ENCODE measurements at regions not wholly inside any gene's neighbourhood (a gene's known extent, or its start where the extent isn't known, plus 50 kb on each side); places are given as distances from the start of the nearest gene placed in this dataset.

GRCh38 chr17:79444198-79444597 lies 166.7 kb downstream of the RBFOX3 start:
- Histone ChIP-seq H3K4me3 (ENCODE audit: low read length) (no peak overlapping the region), H4K20me1 (ENCODE audit: insufficient read depth) (no peaks in the 10 kb centered on the region), H3K27ac (ENCODE audit: low read length) (no peak overlapping the region), H3K9ac (ENCODE audit: low read length) (no peak overlapping the region), H3K36me3 (ENCODE audit: insufficient read depth, low read length) (no peaks in the 10 kb centered on the region), H3K9me2 (ENCODE audit: insufficient read depth, low read length) (no peaks in the 10 kb centered on the region), H3F3A (ENCODE audit: insufficient read depth, low read length, poor library complexity, severe bottlenecking) (no peaks in the 10 kb centered on the region), H2AFZ (ENCODE audit: low read depth, low read length) (no peak overlapping the region), H3K79me2 (replicated peaks; ENCODE audit: insufficient read depth, low read length) (no peaks in the 10 kb centered on the region), H3K4me2 (ENCODE audit: low read length) (no peak overlapping the region), H3K27me3 (ENCODE audit: insufficient read depth, low read depth, low read length) (no peaks in the 10 kb centered on the region), H3K9me3 (ENCODE audit: low read length) (no peaks in the 10 kb centered on the region)
- TF ChIP-seq CTCF (IDR thresholded peaks at IDR 0.05; ENCODE audit: poor library complexity, severe bottlenecking) (no peak), MXI1 (conservative IDR thresholded peaks at IDR 0.05; ENCODE audit: poor library complexity, severe bottlenecking) (no peak), RAD21 (conservative IDR thresholded peaks at IDR 0.05) (no peak), EZH2 (IDR thresholded peaks at IDR 0.05; ENCODE audit: borderline replicate concordance, insufficient read depth, low read length, poor library complexity, severe bottlenecking) (no peak), TAF1 (IDR thresholded peaks at IDR 0.05; ENCODE audit: low read depth) (no peak), REST (IDR thresholded peaks at IDR 0.05; ENCODE audit: borderline replicate concordance) (no peak), POLR2AphosphoS5 (IDR thresholded peaks at IDR 0.05) (no peak), EP300 (conservative IDR thresholded peaks at IDR 0.05; ENCODE audit: poor library complexity, severe bottlenecking) (no peak), SMC3 (conservative IDR thresholded peaks at IDR 0.05; ENCODE audit: poor library complexity) (no peak)

GRCh38 chr17:79443026-79443425 lies 167.8 kb downstream of the RBFOX3 start:
- no peaks in the 10 kb centered on the region for H3K9me2 ChIP-seq (ENCODE audit: insufficient read depth, low read length)
- no peaks in the 10 kb centered on the region for H3K27me3 ChIP-seq (ENCODE audit: insufficient read depth, low read depth, low read length)
- H3K27ac ChIP-seq (ENCODE audit: low read length), result no peak overlapping the region
- no peak overlapping the region for H2AFZ ChIP-seq (ENCODE audit: low read depth, low read length)
- no peak overlapping the region for H3K9ac ChIP-seq (ENCODE audit: low read length)
- H3K9me3 ChIP-seq (ENCODE audit: low read length), result no peaks in the 10 kb centered on the region
- no peaks in the 10 kb centered on the region for H3K36me3 ChIP-seq (ENCODE audit: insufficient read depth, low read length)
- H3K79me2 ChIP-seq (replicated peaks; ENCODE audit: insufficient read depth, low read length), result no peaks in the 10 kb centered on the region
- H3K4me2 ChIP-seq (ENCODE audit: low read length), result no peak overlapping the region
- TF ChIP-seq SMC3 (conservative IDR thresholded peaks at IDR 0.05; ENCODE audit: poor library complexity) (no peak), POLR2AphosphoS5 (IDR thresholded peaks at IDR 0.05) (no peak), RAD21 (conservative IDR thresholded peaks at IDR 0.05) (no peak), EP300 (conservative IDR thresholded peaks at IDR 0.05; ENCODE audit: poor library complexity, severe bottlenecking) (no peak), TAF1 (IDR thresholded peaks at IDR 0.05; ENCODE audit: low read depth) (no peak), CTCF (IDR thresholded peaks at IDR 0.05; ENCODE audit: poor library complexity, severe bottlenecking) (no peak), EZH2 (IDR thresholded peaks at IDR 0.05; ENCODE audit: borderline replicate concordance, insufficient read depth, low read length, poor library complexity, severe bottlenecking) (no peak), REST (IDR thresholded peaks at IDR 0.05; ENCODE audit: borderline replicate concordance) (no peak), MXI1 (conservative IDR thresholded peaks at IDR 0.05; ENCODE audit: poor library complexity, severe bottlenecking) (no peak)
- no peaks in the 10 kb centered on the region for H4K20me1 ChIP-seq (ENCODE audit: insufficient read depth)
- no peak overlapping the region for H3K4me3 ChIP-seq (ENCODE audit: low read length)
- H3F3A ChIP-seq (ENCODE audit: insufficient read depth, low read length, poor library complexity, severe bottlenecking), result no peaks in the 10 kb centered on the region

All from neural cell (in vitro differentiated cells).